CMK (cell line): ENCODE measurements at regions not wholly inside any gene's neighbourhood (a gene's known extent, or its start where the extent isn't known, plus 50 kb on each side); places are given as distances from the start of the nearest gene placed in this dataset.

Experiments used
- DNase-seq: peaks from one replicate; pipeline ENCODE4 v3.0.0-alpha.2; 2010; ENCODE audit warnings: low read depth

GRCh38 chr14:101328412-101329028, 232.8 kb upstream of the DIO3 start:
- no peak for DNase-seq

GRCh38 chr14:101330416-101331140, 230.7 kb upstream of the DIO3 start:
- no peak for DNase-seq

DNA sequence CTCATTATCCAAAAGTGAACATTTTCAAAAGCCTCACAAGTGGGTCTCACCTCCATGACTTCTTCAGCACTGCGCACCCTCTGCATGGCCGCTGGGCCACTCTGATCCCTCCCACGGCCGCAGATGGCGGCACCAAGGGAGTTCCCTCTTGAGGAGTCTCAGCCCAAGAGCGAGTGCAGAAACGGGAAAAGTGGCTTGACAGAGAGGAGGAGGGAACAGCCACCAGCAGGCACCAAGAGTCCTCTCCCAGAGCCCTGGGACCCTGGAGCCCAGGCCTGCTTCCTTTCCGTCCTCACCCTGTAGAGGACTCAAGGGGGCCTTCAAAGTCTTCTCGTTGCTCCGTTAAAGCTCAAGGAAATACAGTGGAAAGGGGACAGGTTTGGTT, 230.2 kb upstream of the DIO3 start:
- DNase-seq: no peak

- DNase-seq: no peak
These were observed 229.6 kb upstream of the DIO3 start for GRCh38 chr14:101331661-101332169.

DNA sequence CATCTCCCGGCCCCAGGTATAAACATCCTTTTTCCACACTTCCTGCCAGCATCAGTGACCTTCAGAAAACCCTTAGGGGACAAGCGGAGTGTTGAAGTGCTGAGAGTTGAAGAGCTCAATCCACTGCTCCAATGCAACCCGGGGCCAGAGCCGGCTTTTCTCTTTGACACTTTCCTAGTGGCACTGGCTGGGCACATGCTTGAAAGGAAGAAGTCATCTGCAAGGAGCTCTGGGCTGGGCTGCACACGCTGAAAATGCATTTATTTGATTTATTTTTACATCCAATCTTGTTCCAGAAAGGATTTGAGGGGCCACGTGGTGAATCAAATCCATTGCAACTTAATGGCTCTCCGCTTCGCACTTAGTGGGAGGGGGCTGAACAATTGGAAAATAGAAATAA, 229.0 kb upstream of the DIO3 start:
- no peak for DNase-seq

DNA sequence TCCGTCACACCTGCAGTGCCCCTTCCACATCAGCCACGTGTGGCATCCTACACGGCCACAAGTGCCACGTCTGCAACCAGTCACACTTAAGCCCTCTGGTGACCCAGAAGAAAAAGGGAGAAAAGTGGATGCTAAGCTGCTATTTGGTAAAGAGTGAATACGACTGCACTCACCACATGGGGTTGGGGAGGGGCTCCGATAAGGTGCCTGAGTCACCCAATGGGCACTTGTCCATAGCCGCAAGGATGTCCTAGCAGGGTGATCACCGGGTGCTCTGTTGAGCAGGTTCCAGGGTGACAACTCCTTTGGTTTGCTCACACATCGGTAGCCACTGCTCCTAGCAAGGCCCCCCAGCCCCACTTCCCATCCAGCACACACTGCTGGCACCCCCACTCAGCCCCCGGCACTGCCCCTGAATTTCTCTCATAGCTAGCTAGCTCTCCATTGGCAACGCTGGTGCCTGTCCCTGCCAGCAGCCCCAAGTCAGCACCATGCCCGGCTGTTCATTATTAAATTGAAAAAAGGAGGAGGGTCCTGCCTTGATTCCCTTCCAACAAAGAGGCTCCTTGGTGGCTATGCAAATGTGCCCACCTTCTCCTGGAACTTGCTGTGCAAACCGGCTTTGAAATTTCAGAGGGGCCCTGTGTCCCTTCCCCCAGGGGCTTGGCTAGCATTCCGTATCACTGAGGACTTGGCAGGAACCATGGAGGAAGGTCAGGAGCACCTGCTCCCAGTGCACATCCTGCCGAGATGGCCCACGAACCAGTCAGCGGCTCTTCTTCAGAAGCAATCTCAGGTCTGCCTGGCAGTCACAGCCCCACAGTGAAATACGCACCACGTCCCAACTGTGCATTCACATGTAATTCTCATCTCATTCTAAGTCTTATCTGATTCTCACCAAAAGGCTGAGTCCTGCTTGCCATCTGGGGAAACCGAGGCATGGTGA, 227.7 kb upstream of the DIO3 start:
- DNase-seq: no peak

- DNase-seq: no peak
These were observed 226.6 kb upstream of the DIO3 start for GRCh38 chr14:101334656-101335055.

- DNase-seq: no peak
These were observed 226.1 kb upstream of the DIO3 start for GRCh38 chr14:101335061-101335661.

- no peak for DNase-seq
These were observed 225.1 kb upstream of the DIO3 start for GRCh38 chr14:101336183-101336582.

- DNase-seq: no peak
These were observed 224.2 kb upstream of the DIO3 start for GRCh38 chr14:101337053-101337452.

- DNase-seq: no peak
These were observed 220.7 kb upstream of the DIO3 start for GRCh38 chr14:101340556-101340955.

GRCh38 chr14:101347893-101348777, 213.2 kb upstream of the DIO3 start:
- no peak for DNase-seq

GRCh38 chr14:101349108-101349507, 212.2 kb upstream of the DIO3 start:
- DNase-seq: no peak

- DNase-seq: no peak
These were observed 211.3 kb upstream of the DIO3 start for GRCh38 chr14:101350021-101350420.

DNA sequence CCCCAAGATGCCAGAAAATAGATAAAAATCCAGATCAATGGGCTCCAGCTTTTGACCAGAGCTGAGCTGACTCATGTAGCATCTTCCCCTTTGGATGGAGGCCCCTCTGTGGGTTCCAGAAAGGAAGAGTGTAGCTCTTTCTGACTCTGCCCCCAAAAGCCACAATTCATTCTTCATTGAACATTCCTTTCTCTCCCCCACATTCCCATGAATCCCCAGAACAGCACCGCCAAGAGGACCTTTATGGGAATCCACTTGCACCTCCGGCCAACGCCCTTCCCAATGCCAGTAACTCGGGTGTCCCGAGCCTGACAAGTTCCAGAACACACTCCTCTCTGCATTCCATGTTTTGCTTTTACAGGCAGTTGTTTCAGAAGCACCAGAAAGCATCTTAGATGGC, 210.6 kb upstream of the DIO3 start:
- no peak for DNase-seq

DNA sequence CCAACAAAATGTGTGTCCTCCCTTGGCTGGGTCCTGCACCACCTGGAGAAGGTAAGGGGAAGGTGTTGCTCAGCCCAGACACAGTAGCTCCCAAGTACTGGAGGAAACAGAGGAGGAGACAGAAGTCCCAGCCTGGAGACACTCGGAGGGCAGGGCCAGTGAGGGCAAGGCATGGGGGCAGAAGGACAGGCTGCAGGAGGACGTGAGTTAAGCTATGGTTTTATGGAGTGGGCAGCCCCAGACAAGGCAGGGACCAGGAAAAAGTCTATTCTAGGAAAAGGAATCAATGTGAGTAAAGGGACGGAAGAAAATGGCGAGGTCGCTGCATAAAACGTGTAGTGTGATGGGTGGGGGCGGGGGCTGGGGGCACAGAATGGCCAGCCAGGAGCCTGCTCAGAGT, 210.1 kb upstream of the DIO3 start:
- DNase-seq: no peak

- DNase-seq: no peak
These were observed 209.5 kb upstream of the DIO3 start for GRCh38 chr14:101351769-101352168.

- no peak for DNase-seq
These were observed 208.7 kb upstream of the DIO3 start for GRCh38 chr14:101352567-101352966.

DNA sequence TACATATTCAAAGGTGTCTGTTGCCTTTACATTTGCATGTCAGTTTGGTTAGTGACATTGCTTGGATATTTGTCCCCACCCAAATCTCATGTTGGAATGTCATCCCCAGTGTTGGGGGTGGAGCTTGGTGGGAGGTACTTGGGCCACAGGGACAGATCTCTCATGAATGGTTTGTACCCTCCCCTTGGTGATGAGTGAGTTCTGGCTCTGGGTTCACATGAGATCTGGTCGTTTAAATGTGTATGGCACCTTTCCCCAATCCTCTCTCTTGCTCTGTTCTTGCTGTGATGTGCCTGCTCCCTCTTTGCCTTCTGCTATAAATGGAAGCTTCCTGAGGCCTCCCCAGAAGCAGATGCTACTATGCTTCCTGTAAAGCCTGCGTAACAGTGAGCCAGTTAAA, 207.9 kb upstream of the DIO3 start:
- no peak for DNase-seq

- DNase-seq: no peak
These were observed 206.6 kb upstream of the DIO3 start for GRCh38 chr14:101354726-101355125.

GRCh38 chr14:101355284-101355683, 206.0 kb upstream of the DIO3 start:
- no peak for DNase-seq
